ENCODE measurements at regions not wholly inside any gene's neighbourhood (a gene's known extent, or its start where the extent isn't known, plus 50 kb on each side); places are given as distances from the start of the nearest gene placed in this dataset.

GRCh38 chr13:74064805-74065312, 69.3 kb downstream of the KLF12 start:
- 93% methylated on average over 1 of the region's 1 CpG for WGBS
- Histone ChIP-seq H3K9me3 (ENCODE audit: insufficient read depth, low read depth, low read length) (no peaks in the 10 kb centered on the region), H3K27me3 (ENCODE audit: insufficient read depth, low read length) (no peaks in the 10 kb centered on the region), H3K4me3 (ENCODE audit: low read length) (no peak overlapping the region), H3K27ac (ENCODE audit: low read depth, low read length) (no peak overlapping the region), H3K9ac (ENCODE audit: low read depth, low read length) (no peak overlapping the region), H3K4me1 (ENCODE audit: insufficient read depth, low read length) (no peaks in the 10 kb centered on the region), H3K36me3 (ENCODE audit: insufficient read depth, low read length) (no peaks in the 10 kb centered on the region)

GRCh38 chr13:74063533-74064100, 70.6 kb downstream of the KLF12 start:
- Histone ChIP-seq H3K9me3 (ENCODE audit: insufficient read depth, low read depth, low read length) (no peaks in the 10 kb centered on the region), H3K27me3 (ENCODE audit: insufficient read depth, low read length) (no peaks in the 10 kb centered on the region), H3K4me1 (ENCODE audit: insufficient read depth, low read length) (no peaks in the 10 kb centered on the region), H3K36me3 (ENCODE audit: insufficient read depth, low read length) (no peaks in the 10 kb centered on the region), H3K4me3 (ENCODE audit: low read length) (no peak overlapping the region), H3K9ac (ENCODE audit: low read depth, low read length) (no peak overlapping the region), H3K27ac (ENCODE audit: low read depth, low read length) (no peak overlapping the region)

- Histone ChIP-seq H3K9ac (ENCODE audit: low read depth, low read length) (0 out of 2 replicates have a peak overlapping the region, but pooled peaks have one; percentile 20), H3K4me1 (ENCODE audit: insufficient read depth, low read length) (no peaks in the 10 kb centered on the region), H3K27ac (ENCODE audit: low read depth, low read length) (no peak overlapping the region), H3K27me3 (ENCODE audit: insufficient read depth, low read length) (no peaks in the 10 kb centered on the region), H3K4me3 (ENCODE audit: low read length) (no peak overlapping the region), H3K36me3 (ENCODE audit: insufficient read depth, low read length) (no peaks in the 10 kb centered on the region), H3K9me3 (ENCODE audit: insufficient read depth, low read depth, low read length) (no peaks in the 10 kb centered on the region)
- WGBS: 82% methylated on average over 6 of the region's 6 CpGs
These were observed 71.3 kb downstream of the KLF12 start for GRCh38 chr13:74062933-74063332.

- Histone ChIP-seq H3K9ac (ENCODE audit: low read depth, low read length) (no peak overlapping the region), H3K4me3 (ENCODE audit: low read length) (no peak overlapping the region), H3K36me3 (ENCODE audit: insufficient read depth, low read length) (no peaks in the 10 kb centered on the region), H3K27me3 (ENCODE audit: insufficient read depth, low read length) (no peaks in the 10 kb centered on the region), H3K27ac (ENCODE audit: low read depth, low read length) (no peak overlapping the region), H3K4me1 (ENCODE audit: insufficient read depth, low read length) (no peaks in the 10 kb centered on the region; the same call in 1 of the 2 replicates), H3K9me3 (ENCODE audit: insufficient read depth, low read depth, low read length) (no peaks in the 10 kb centered on the region)
- WGBS: 69% methylated on average over 3 of the region's 3 CpGs
These were observed 72.1 kb downstream of the KLF12 start for GRCh38 chr13:74061926-74062595.

GRCh38 chr13:74056801-74057542, 77.2 kb downstream of the KLF12 start:
- no peaks in the 10 kb centered on the region for H3K9me3 ChIP-seq (ENCODE audit: insufficient read depth, low read depth, low read length)
- H3K27ac ChIP-seq (ENCODE audit: low read depth, low read length): no peak overlapping the region
- H3K36me3 ChIP-seq (ENCODE audit: insufficient read depth, low read length): no peaks in the 10 kb centered on the region
- H3K4me1 ChIP-seq (ENCODE audit: insufficient read depth, low read length): no peaks in the 10 kb centered on the region; the same call in 1 of the 2 replicates
- H3K4me3 ChIP-seq (ENCODE audit: low read length): no peak overlapping the region
- 87% methylated on average over 5 of the region's 5 CpGs for WGBS
- H3K9ac ChIP-seq (ENCODE audit: low read depth, low read length): no peak overlapping the region
- no peaks in the 10 kb centered on the region for H3K27me3 ChIP-seq (ENCODE audit: insufficient read depth, low read length)

- Histone ChIP-seq H3K27me3 (ENCODE audit: insufficient read depth, low read length) (no peaks in the 10 kb centered on the region), H3K9ac (ENCODE audit: low read depth, low read length) (no peak overlapping the region), H3K9me3 (ENCODE audit: insufficient read depth, low read depth, low read length) (no peaks in the 10 kb centered on the region), H3K4me3 (ENCODE audit: low read length) (no peak overlapping the region), H3K4me1 (ENCODE audit: insufficient read depth, low read length) (no peaks in the 10 kb centered on the region; the same call in 1 of the 2 replicates), H3K27ac (ENCODE audit: low read depth, low read length) (no peak overlapping the region), H3K36me3 (ENCODE audit: insufficient read depth, low read length) (no peaks in the 10 kb centered on the region)
- 91% methylated on average over 5 of the region's 5 CpGs for WGBS
These were observed 81.7 kb downstream of the KLF12 start for GRCh38 chr13:74052402-74052928.

- Histone ChIP-seq H3K9ac (ENCODE audit: low read depth, low read length) (no peak overlapping the region), H3K27me3 (ENCODE audit: insufficient read depth, low read length) (no peaks in the 10 kb centered on the region), H3K4me3 (ENCODE audit: low read length) (no peak overlapping the region), H3K36me3 (ENCODE audit: insufficient read depth, low read length) (no peaks in the 10 kb centered on the region), H3K4me1 (ENCODE audit: insufficient read depth, low read length) (no peaks in the 10 kb centered on the region; the same call in 1 of the 2 replicates), H3K9me3 (ENCODE audit: insufficient read depth, low read depth, low read length) (no peaks in the 10 kb centered on the region), H3K27ac (ENCODE audit: low read depth, low read length) (no peak overlapping the region)
- 98% methylated on average over 5 of the region's 5 CpGs for WGBS
These were observed 85.4 kb downstream of the KLF12 start for GRCh38 chr13:74048756-74049155.

- Histone ChIP-seq H3K36me3 (ENCODE audit: insufficient read depth, low read length) (no peaks in the 10 kb centered on the region), H3K4me1 (ENCODE audit: insufficient read depth, low read length) (no peaks in the 10 kb centered on the region; the same call in 1 of the 2 replicates)
- 86% methylated on average over 4 of the region's 4 CpGs for WGBS
These were observed 86.1 kb downstream of the KLF12 start for GRCh38 chr13:74047931-74048600.

GRCh38 chr13:74046431-74046830, 87.8 kb downstream of the KLF12 start:
- H3K4me1 ChIP-seq (ENCODE audit: insufficient read depth, low read length): no peaks in the 10 kb centered on the region; the same call in 1 of the 2 replicates
- H3K4me3 ChIP-seq (ENCODE audit: low read length): no peak overlapping the region
- no peak overlapping the region for H3K27ac ChIP-seq (ENCODE audit: low read depth, low read length)
- no peak overlapping the region for H3K9ac ChIP-seq (ENCODE audit: low read depth, low read length)
- no peaks in the 10 kb centered on the region for H3K9me3 ChIP-seq (ENCODE audit: insufficient read depth, low read depth, low read length)
- no peaks in the 10 kb centered on the region for H3K27me3 ChIP-seq (ENCODE audit: insufficient read depth, low read length)
- H3K36me3 ChIP-seq (ENCODE audit: insufficient read depth, low read length): no peaks in the 10 kb centered on the region

More at GRCh38 chr13:74047931-74048600, 86.1 kb downstream of the KLF12 start:
- Histone ChIP-seq H3K27ac (ENCODE audit: low read depth, low read length) (no peak overlapping the region), H3K27me3 (ENCODE audit: insufficient read depth, low read length) (no peaks in the 10 kb centered on the region), H3K9ac (ENCODE audit: low read depth, low read length) (no peak overlapping the region), H3K9me3 (ENCODE audit: insufficient read depth, low read depth, low read length) (no peaks in the 10 kb centered on the region), H3K4me3 (ENCODE audit: low read length) (no peak overlapping the region)

GRCh38 chr13:74045583-74045982, 88.6 kb downstream of the KLF12 start:
- no peak overlapping the region for H3K27ac ChIP-seq (ENCODE audit: low read depth, low read length)
- H3K27me3 ChIP-seq (ENCODE audit: insufficient read depth, low read length): no peaks in the 10 kb centered on the region
- 95% methylated on average over 5 of the region's 6 CpGs for WGBS
- no peak overlapping the region for H3K9ac ChIP-seq (ENCODE audit: low read depth, low read length)
- H3K4me3 ChIP-seq (ENCODE audit: low read length): no peak overlapping the region
- H3K36me3 ChIP-seq (ENCODE audit: insufficient read depth, low read length): no peaks in the 10 kb centered on the region
- no peaks in the 10 kb centered on the region for H3K9me3 ChIP-seq (ENCODE audit: insufficient read depth, low read depth, low read length)
- peaks cover 4% of the 10 kb centered on the region; the same call in 1 of the 2 replicates for H3K4me1 ChIP-seq (ENCODE audit: insufficient read depth, low read length)

All from HUES64 (cell line).